Kidney (tissue), 13 donors: ENCODE measurements at regions not wholly inside any gene's neighbourhood (a gene's known extent, or its start where the extent isn't known, plus 50 kb on each side); places are given as distances from the start of the nearest gene placed in this dataset.

Experiments used
- DNase-seq, 5 donors: peaks; one replicate each; pipeline ENCODE4 v3.0.0-alpha.2; 2013 to 2020
- FAIRE-seq: peaks from 2 replicates; lab custom pipeline; 2012; peaks lifted over from hg19 to GRCh38; lab: Jason Lieb, UNC
- H3K27ac ChIP-seq, 2 donors: one replicate each; pipeline ENCODE4 v1.7.0; 2013; ENCODE audit warnings: low read depth in 2 of 2, low read length in 2 of 2, inconsistent platforms in 1 of 2
- H3K27me3 ChIP-seq: one replicate; pipeline ENCODE4 v1.7.1; 2013; ENCODE audit warnings: low read length, inconsistent platforms; ENCODE audit not compliant: control insufficient read depth, insufficient read depth
- H3K36me3 ChIP-seq, 3 donors: one replicate each; pipeline versions ENCODE4 v1.7.0 to v1.7.1; 2013; ENCODE audit warnings: low read length in 3 of 3, control low read depth in 1 of 3, inconsistent platforms in 1 of 3; ENCODE audit not compliant: insufficient read depth in 3 of 3, control insufficient read depth in 2 of 3
- H3K4me1 ChIP-seq, 3 donors: one replicate each; pipeline versions ENCODE4 v1.7.0 to v1.7.1; 2013; ENCODE audit warnings: low read length in 3 of 3, inconsistent platforms in 1 of 3, low read depth in 1 of 3; ENCODE audit not compliant: control insufficient read depth in 2 of 3, insufficient read depth in 2 of 3
- H3K4me3 ChIP-seq, 3 donors: one replicate each; pipeline versions ENCODE4 v1.7.0 to v1.8.1; 2013; ENCODE audit warnings: low read length in 3 of 3, control low read depth in 1 of 3, inconsistent platforms in 1 of 3
- H3K9ac ChIP-seq, 3 donors: one replicate each; pipeline versions ENCODE4 v1.7.0 to v1.7.1; 2013; ENCODE audit warnings: low read length in 3 of 3, control low read depth in 1 of 3, inconsistent platforms in 1 of 3
- H3K9me3 ChIP-seq, 3 donors: one replicate each; pipeline versions ENCODE4 v1.7.0 to v1.7.1; 2013; ENCODE audit warnings: low read length in 3 of 3, control low read depth in 1 of 3, inconsistent platforms in 1 of 3; ENCODE audit not compliant: control insufficient read depth in 2 of 3, insufficient read depth in 1 of 3
- intact Hi-C: fragments of 100-400 bp; cut with DNase I; formaldehyde crosslinking; loops from one replicate; pipeline ENCODE4 v1.11.1; 2022
- TF ChIP-seq, protein P1 (sequence below): IDR thresholded peaks from 3 replicates; pipeline ENCODE4 v1.5.1; 2012; ENCODE audit warnings: mild to moderate bottlenecking, moderate library complexity, borderline replicate concordance; ENCODE audit not compliant: insufficient read depth; ENCODE audit errors: extremely low read depth
- donor health status: control.
- donor health status: control.
- donor health status: control.
- donor health status: control.
- donor health status: control.
- donor health status: DM: yes; HTN: yes; CAD: no.
- donor health status: Normal renal cell carcinoma (clear cell type).

DNA sequence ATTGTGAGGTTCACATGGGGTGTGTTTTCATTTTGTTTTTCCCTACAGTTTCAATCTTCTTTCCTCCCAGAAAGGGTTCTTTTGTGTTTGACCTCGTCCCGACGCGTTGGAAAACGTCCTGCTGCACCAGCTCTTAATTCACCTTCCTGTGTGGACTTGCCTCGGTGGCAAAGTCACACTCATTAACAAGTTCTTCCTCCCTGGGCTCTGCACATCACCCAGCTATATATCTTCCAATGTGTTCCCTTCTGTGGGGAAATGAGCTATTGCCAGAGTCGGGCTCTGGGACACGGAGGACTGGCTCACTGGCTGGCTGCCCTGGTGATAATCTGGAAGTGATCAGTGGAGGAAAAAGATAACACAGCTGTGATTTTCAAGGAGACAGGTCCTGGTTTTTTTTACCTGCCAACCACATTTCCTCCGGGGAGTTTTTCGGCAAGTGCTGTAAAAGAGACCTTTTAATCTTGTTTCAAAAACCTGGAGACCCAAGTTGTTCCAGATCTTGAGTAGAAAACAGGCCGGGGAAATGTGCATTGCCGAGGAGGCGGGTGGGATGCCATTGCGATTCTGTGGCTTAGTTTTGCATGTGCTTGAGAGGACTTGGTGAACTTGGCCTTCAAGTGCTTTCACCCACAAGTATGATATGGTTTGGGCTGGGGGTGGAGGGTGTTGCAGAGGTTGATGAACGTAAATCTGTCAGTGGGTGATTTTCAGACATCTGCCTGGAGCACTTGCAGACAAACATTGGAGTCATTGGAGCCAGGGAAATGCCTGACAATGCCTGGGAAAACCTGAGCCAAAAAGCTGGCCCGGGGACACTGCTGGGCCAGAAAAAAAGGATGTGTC is 96.5 kb upstream of the CREB5 start:
- H3K9me3 ChIP-seq, result no peaks in the 10 kb centered on the region
- H3K27ac ChIP-seq, result no peak overlapping the region
- H3K27me3 ChIP-seq, result no peaks in the 10 kb centered on the region
- no peak overlapping the region for H3K4me3 ChIP-seq
- H3K9ac ChIP-seq, result no peak overlapping the region
- FAIRE-seq, result no peak
- TF ChIP-seq, protein P1, sequence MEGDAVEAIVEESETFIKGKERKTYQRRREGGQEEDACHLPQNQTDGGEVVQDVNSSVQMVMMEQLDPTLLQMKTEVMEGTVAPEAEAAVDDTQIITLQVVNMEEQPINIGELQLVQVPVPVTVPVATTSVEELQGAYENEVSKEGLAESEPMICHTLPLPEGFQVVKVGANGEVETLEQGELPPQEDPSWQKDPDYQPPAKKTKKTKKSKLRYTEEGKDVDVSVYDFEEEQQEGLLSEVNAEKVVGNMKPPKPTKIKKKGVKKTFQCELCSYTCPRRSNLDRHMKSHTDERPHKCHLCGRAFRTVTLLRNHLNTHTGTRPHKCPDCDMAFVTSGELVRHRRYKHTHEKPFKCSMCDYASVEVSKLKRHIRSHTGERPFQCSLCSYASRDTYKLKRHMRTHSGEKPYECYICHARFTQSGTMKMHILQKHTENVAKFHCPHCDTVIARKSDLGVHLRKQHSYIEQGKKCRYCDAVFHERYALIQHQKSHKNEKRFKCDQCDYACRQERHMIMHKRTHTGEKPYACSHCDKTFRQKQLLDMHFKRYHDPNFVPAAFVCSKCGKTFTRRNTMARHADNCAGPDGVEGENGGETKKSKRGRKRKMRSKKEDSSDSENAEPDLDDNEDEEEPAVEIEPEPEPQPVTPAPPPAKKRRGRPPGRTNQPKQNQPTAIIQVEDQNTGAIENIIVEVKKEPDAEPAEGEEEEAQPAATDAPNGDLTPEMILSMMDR, result no peak
- no peaks in the 10 kb centered on the region for H3K4me1 ChIP-seq
- intact Hi-C loops, result no loop called here
- H3K36me3 ChIP-seq, result no peaks in the 10 kb centered on the region
- peak in 1 of 5 donors; percentile 38 for DNase-seq

DNA sequence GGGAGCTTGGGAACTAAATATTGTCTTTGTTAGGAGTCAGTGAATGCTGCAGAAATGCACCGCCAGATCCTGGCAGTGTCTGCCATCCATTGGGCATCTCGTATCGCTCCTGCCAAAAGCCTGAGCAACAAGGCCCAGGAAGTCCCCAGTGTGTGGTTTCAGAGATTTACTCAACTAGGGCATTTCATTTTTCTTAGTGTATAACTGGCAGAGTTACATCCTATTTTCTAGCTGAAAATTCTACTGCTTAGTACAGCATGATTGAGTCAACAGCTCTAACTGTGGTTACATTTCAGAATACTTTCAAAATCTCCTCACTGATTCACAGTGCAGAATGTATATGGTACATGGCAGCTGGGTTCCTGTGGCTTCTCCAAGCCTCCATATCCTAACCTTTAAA is 95.8 kb upstream of the CREB5 start:
- no peak overlapping the region for H3K9ac ChIP-seq
- no peaks in the 10 kb centered on the region for H3K4me1 ChIP-seq
- H3K4me3 ChIP-seq, result no peak overlapping the region
- no peaks in the 10 kb centered on the region for H3K27me3 ChIP-seq
- TF ChIP-seq, protein P1, result no peak
- H3K27ac ChIP-seq, result no peak overlapping the region
- intact Hi-C loops, result no loop called here
- DNase-seq, result no peak
- H3K9me3 ChIP-seq, result no peaks in the 10 kb centered on the region
- no peak for FAIRE-seq
- no peaks in the 10 kb centered on the region for H3K36me3 ChIP-seq

DNA sequence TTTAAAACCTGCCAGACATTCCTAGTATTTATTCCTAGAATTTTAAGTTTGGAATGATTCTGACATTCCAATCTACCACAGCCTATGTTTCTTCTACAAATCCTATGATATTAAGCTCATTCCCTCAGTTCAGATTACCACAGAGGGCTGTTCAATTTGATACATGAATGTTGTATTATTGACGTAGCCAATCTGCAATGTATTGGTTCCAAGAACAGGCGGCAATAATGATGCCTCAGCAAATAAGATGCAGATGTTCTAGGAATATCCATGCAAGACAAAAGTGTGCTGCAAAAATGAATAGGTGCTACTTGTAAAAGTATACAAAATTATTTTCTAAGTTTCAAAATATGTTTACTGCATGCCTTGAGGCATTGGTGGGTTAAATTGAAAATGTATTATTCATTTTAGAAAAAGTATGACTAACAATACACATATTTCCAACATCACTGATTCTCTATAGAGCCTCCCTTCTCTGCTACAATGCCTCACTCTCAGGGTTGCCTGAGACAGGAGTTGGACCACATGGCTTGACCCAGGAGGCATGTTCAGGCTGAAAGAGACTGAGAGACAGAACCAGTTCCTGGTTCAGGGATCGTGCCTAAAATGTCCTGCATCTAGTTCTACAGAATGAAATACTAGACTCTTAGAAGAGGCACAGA is 94.1 kb upstream of the CREB5 start:
- TF ChIP-seq, protein P1, result no peak
- intact Hi-C loops, result no loop called here

More for the DNA sequence above, 94.1 kb upstream of the CREB5 start:
- H3K27me3 ChIP-seq, result no peaks in the 10 kb centered on the region
- H3K27ac ChIP-seq, result no peak overlapping the region
- no peak for FAIRE-seq
- no peak for DNase-seq
- H3K4me3 ChIP-seq, result no peak overlapping the region
- no peaks in the 10 kb centered on the region for H3K36me3 ChIP-seq
- H3K4me1 ChIP-seq, result no peaks in the 10 kb centered on the region
- no peak overlapping the region for H3K9ac ChIP-seq
- no peaks in the 10 kb centered on the region for H3K9me3 ChIP-seq
